HepG2 (cell line): ENCODE measurements at regions not wholly inside any gene's neighbourhood (a gene's known extent, or its start where the extent isn't known, plus 50 kb on each side); places are given as distances from the start of the nearest gene placed in this dataset.

Experiments
- ATAC-seq: fragments of 200-7000 bp; cut with Tn5 transposase; 3 replicates; pipeline ENCODE4 v1.9.1; 2020; ENCODE audit warnings: mild to moderate bottlenecking, moderate library complexity
- BruUV-seq: library from RNA; stranded (reverse); fragments of 400-500 nt; replicated peaks from 2 replicates; lab custom pipeline; 2021; lab: Mats Ljungman, UMichigan
- CTCF ChIA-PET: fragments of 300-600 bp; formaldehyde crosslinking; extraction: SDS; loops from one replicate; lab custom pipeline; 2021; ENCODE audit warnings: low total read pairs, inconsistent platforms, low intra/inter-chr PET ratio; lab: Yijun Ruan, JAX
- POLR2A ChIA-PET: fragments of 350-600 bp; sonication (Branson Sonifier 250); formaldehyde crosslinking; loops from one replicate; lab custom pipeline; 2020; ENCODE audit warnings: antibody characterized with exemption, inconsistent platforms; lab: Yijun Ruan, JAX
- DNase-seq: peaks from one replicate; pipeline ENCODE4 v3.0.0-alpha.2; 2015; ENCODE audit warnings: low spot score
- FAIRE-seq: peaks from 3 replicates; lab custom pipeline; 2011; peaks lifted over from hg19 to GRCh38; lab: Jason Lieb, UNC
- H2AFZ ChIP-seq: one replicate; pipeline ENCODE4 v1.6.1; 2011; ENCODE audit warnings: low read length, inconsistent platforms
- H3K27ac ChIP-seq: fragments of 300-600 bp; 3 replicates; pipeline ENCODE4 v1.8.0; 2011; ENCODE audit warnings: mixed run types, mild to moderate bottlenecking, mixed read lengths, low read length, inconsistent platforms; ENCODE audit not compliant: insufficient read depth; ENCODE audit errors: extremely low read length
- H3K27me3 ChIP-seq, 2 experiments: fragments of 200-600 bp in 1 of 2; 2 replicates in 1 of 2; 3 replicates in 1 of 2; pipeline versions ENCODE4 v1.6.0 to v1.8.0; 2011; ENCODE audit warnings: low read length in 2 of 2, mild to moderate bottlenecking in 2 of 2, moderate library complexity in 2 of 2, inconsistent platforms in 1 of 2; ENCODE audit not compliant: insufficient read depth in 2 of 2, control insufficient read depth in 1 of 2
- H3K36me3 ChIP-seq, 2 experiments: fragments of 200-600 bp in 1 of 2; replicated peaks in 1 of 2; 2 replicates in 1 of 2; 3 replicates in 1 of 2; pipeline versions ENCODE4 v1.5.1 to v1.8.0; 2011; ENCODE audit warnings: low read length in 2 of 2, inconsistent platforms in 1 of 2; ENCODE audit not compliant: insufficient read depth in 2 of 2, control insufficient read depth in 1 of 2
- H3K4me1 ChIP-seq: 2 replicates; pipeline ENCODE4 v1.5.1; 2012; ENCODE audit warnings: low read length, inconsistent platforms; ENCODE audit not compliant: insufficient read depth
- H3K4me2 ChIP-seq: 2 replicates; pipeline ENCODE4 v1.6.0; 2011; ENCODE audit warnings: low read depth, low read length, inconsistent platforms
- H3K4me3 ChIP-seq, 3 experiments: fragments of 200-600 bp in 1 of 3; sonication (generic), shearing (Covaris generic) in 1 of 3; replicated peaks in 1 of 3; 2 replicates each; pipeline ENCODE4 v1.5.1; 2011 to 2016; ENCODE audit warnings: low read length in 3 of 3, inconsistent platforms in 2 of 3, low read depth in 2 of 3, mild to moderate bottlenecking in 2 of 3, control low read depth in 1 of 3, mixed read lengths in 1 of 3; ENCODE audit not compliant: insufficient read depth in 1 of 3
- H3K79me2 ChIP-seq: one replicate; pipeline ENCODE4 v1.6.1; 2011; ENCODE audit warnings: low read length, inconsistent platforms; ENCODE audit not compliant: insufficient read depth
- H3K9ac ChIP-seq: 2 replicates; pipeline ENCODE4 v1.6.0; 2011; ENCODE audit warnings: mild to moderate bottlenecking, low read depth, low read length, inconsistent platforms; ENCODE audit not compliant: insufficient read depth
- H3K9me3 ChIP-seq: 2 replicates; pipeline ENCODE4 v1.5.1; 2012; ENCODE audit warnings: mild to moderate bottlenecking, low read length
- H4K20me1 ChIP-seq: 2 replicates; pipeline ENCODE4 v1.6.0; 2011; ENCODE audit warnings: inconsistent platforms, mild to moderate bottlenecking, low read length, moderate library complexity; ENCODE audit not compliant: insufficient read depth
- KMT2B ChIP-seq: IDR thresholded peaks from 2 replicates; pipeline ENCODE4 v1.6.1; 2016; ENCODE audit warnings: missing genetic modification reagents, missing compliant biosample characterization
- MAFF ChIP-seq: IDR thresholded peaks from 2 replicates; pipeline ENCODE4 v1.6.1; 2011; ENCODE audit warnings: low read depth, low read length, improper control_type of control experiment
- MAFK ChIP-seq, 2 experiments: IDR thresholded peaks in 1 of 2; conservative IDR thresholded peaks in 1 of 2; 2 replicates each; pipeline ENCODE4 v1.6.1; 2011; ENCODE audit warnings: improper control_type of control experiment in 2 of 2, low read length in 2 of 2
- THAP11 ChIP-seq: IDR thresholded peaks from 2 replicates; pipeline ENCODE4 v1.6.1; 2016; ENCODE audit warnings: missing biosample characterization, missing genetic modification reagents
- ZNF18 ChIP-seq: sonication (generic); formaldehyde crosslinking; IDR thresholded peaks from 2 replicates; pipeline ENCODE4 v1.8.0; 2022; ENCODE audit warnings: mild to moderate bottlenecking, missing genetic modification reagents; ENCODE audit not compliant: insufficient replicate concordance
- ZNF260 ChIP-seq: sonication (generic); formaldehyde crosslinking; IDR thresholded peaks from 2 replicates; pipeline ENCODE4 v1.4.0; 2020; ENCODE audit warnings: missing genetic modification reagents, low read depth, mild to moderate bottlenecking, borderline replicate concordance
- ZNF354B ChIP-seq: sonication (generic); formaldehyde crosslinking; IDR thresholded peaks from 2 replicates; pipeline ENCODE4 v1.8.0; 2022; ENCODE audit warnings: mild to moderate bottlenecking, missing genetic modification reagents
- WGBS: methylation state at CpG from one replicate; pipeline ENCODE4 v1.1.6; 2017; ENCODE audit warnings: low lambda C conversion rate; 5-methylcytosine and 5-hydroxymethylcytosine counted together
- in situ Hi-C: cut with HindIII; loops from 2 replicates; pipeline ENCODE4 v1.10.0; 2017; ENCODE audit warnings: low pct_unique_long_range_greater_than_20kb; ENCODE audit not compliant: extremely low pct_ligation_motif_present
- intact Hi-C: fragments of 100-400 bp; cut with micrococcal nuclease; formaldehyde crosslinking; loops from one replicate; pipeline ENCODE4 v1.10.0; 2022; ENCODE audit not compliant: unreplicated experiment

- no peak for TF ChIP-seq ZNF354B (CRISPR knock-in tag)
- TF ChIP-seq, all 625 proteins: peak for 0
Measured at GRCh38 chr6:63502156-63502555, 70.1 kb upstream of the LOC128125822 start (continued).

GRCh38 chr6:63503199-63503598 is 69.1 kb upstream of the LOC128125822 start:
- peaks cover 61% of the 10 kb centered on the region for H3K4me1 ChIP-seq
- H3K9me3 ChIP-seq = no peaks in the 10 kb centered on the region
- H3K4me2 ChIP-seq = no peak overlapping the region
- BruUV-seq = no TSS peak
- ATAC-seq (no peak), FAIRE-seq (no peak)
- no peaks in the 10 kb centered on the region for H4K20me1 ChIP-seq
- no peaks in the 10 kb centered on the region for H3K27me3 ChIP-seq
- no peak overlapping the region for H3K4me3 ChIP-seq
- H3K79me2 ChIP-seq = no peaks in the 10 kb centered on the region
- peak; percentile 55; the same call in 1 of the 2 replicates for TF ChIP-seq MAFF
- no peak for TF ChIP-seq ZNF18 (CRISPR knock-in tag)
- TF ChIP-seq MAFK (conservative IDR thresholded peaks at IDR 0.05 in 1 of 2, IDR thresholded peaks at IDR 0.05 in 1 of 2; ENCODE audit: low read length in 2 of 2) = peak; percentile 73 to 76
- no peak for TF ChIP-seq ZNF260 (CRISPR knock-in tag)
- TF ChIP-seq KMT2B = no peak
- no peak for TF ChIP-seq THAP11 (CRISPR knock-in tag)
- TF ChIP-seq, all 625 proteins: peak for 2
- 98% methylated on average over 5 of the region's 5 CpGs for WGBS
- ChIA-PET CTCF (no interaction called here), POLR2A (no interaction called here)
- no peak overlapping the region for H3K27ac ChIP-seq
- DNase-seq = no peak
- no peak overlapping the region for H3K9ac ChIP-seq
- no peaks in the 10 kb centered on the region for H3K36me3 ChIP-seq
- H2AFZ ChIP-seq = no peak overlapping the region
- intact Hi-C loops = no loop called here
- in situ Hi-C loops = no loop called here
